Keratinocyte (primary cell): ENCODE measurements at regions not wholly inside any gene's neighbourhood (a gene's known extent, or its start where the extent isn't known, plus 50 kb on each side); places are given as distances from the start of the nearest gene placed in this dataset.

Source experiments
- EZH2 ChIP-seq: IDR thresholded peaks from one replicate; pipeline ENCODE4 v1.6.1; 2012; ENCODE audit warnings: inconsistent platforms, mild to moderate bottlenecking, low read length, moderate library complexity
- TF ChIP-seq, protein P1 (sequence below), 3 experiments: IDR thresholded peaks in 1 of 3; conservative IDR thresholded peaks in 1 of 3; optimal IDR thresholded peaks in 1 of 3; 2 replicates in 2 of 3; 3 replicates in 1 of 3; pipeline versions ENCODE3 to v1.5.1; 2011; ENCODE audit warnings: low read length in 3 of 3, mild to moderate bottlenecking in 3 of 3, moderate library complexity in 2 of 3, control low read depth in 1 of 3, inconsistent platforms in 1 of 3; ENCODE audit not compliant: insufficient read depth in 2 of 3; ENCODE audit errors: extremely low read depth in 1 of 3

DNA sequence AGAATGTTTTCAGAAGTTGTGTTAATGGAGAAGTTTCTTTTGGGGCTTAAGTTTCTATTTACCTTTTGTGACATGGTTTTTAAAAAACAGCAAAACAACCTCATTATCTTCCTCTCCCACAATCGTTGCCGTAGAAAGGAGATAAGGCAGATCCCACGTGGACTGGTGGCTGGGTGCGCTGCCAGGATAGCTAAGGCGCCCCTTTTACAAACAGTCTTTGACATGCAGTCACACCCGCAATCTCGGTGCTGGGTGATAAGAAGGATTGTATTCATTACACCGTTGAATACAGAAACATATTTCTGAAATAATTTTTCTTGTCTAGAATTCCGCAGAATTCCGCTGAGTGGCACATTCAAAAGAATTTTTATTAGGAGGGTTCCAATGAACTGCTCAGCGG, 271.1 kb downstream of the UQCRFS1 start:
- TF ChIP-seq, protein P1, sequence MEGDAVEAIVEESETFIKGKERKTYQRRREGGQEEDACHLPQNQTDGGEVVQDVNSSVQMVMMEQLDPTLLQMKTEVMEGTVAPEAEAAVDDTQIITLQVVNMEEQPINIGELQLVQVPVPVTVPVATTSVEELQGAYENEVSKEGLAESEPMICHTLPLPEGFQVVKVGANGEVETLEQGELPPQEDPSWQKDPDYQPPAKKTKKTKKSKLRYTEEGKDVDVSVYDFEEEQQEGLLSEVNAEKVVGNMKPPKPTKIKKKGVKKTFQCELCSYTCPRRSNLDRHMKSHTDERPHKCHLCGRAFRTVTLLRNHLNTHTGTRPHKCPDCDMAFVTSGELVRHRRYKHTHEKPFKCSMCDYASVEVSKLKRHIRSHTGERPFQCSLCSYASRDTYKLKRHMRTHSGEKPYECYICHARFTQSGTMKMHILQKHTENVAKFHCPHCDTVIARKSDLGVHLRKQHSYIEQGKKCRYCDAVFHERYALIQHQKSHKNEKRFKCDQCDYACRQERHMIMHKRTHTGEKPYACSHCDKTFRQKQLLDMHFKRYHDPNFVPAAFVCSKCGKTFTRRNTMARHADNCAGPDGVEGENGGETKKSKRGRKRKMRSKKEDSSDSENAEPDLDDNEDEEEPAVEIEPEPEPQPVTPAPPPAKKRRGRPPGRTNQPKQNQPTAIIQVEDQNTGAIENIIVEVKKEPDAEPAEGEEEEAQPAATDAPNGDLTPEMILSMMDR (optimal IDR thresholded peaks at IDR 0.05 in 1 of 3, IDR thresholded peaks at IDR 0.05 in 1 of 3, conservative IDR thresholded peaks at IDR 0.05 in 1 of 3; ENCODE audit: extremely low read depth in 1 of 3, insufficient read depth in 2 of 3, low read length in 3 of 3): no peak
- no peak for TF ChIP-seq EZH2
